Choroid plexus epithelial cell (primary cell): ENCODE measurements at regions not wholly inside any gene's neighbourhood (a gene's known extent, or its start where the extent isn't known, plus 50 kb on each side); places are given as distances from the start of the nearest gene placed in this dataset.

ENCODE experiments used
- DNase-seq: peaks from one replicate; pipeline ENCODE4 v3.0.0-alpha.2; 2010; ENCODE audit warnings: low read depth
- H3K4me3 ChIP-seq: 2 replicates; pipeline ENCODE4 v1.5.1; 2011; ENCODE audit warnings: low read depth, mild to moderate bottlenecking, control low read depth, low read length, moderate library complexity
- TF ChIP-seq, protein P1 (sequence below): conservative IDR thresholded peaks from 2 replicates; pipeline ENCODE4 v1.5.1; 2011; ENCODE audit warnings: low read depth, mild to moderate bottlenecking, control low read depth, inconsistent platforms, low read length, moderate library complexity

GRCh38 chr2:162968306-162968705, 129.7 kb upstream of the KCNH7 start:
- DNase-seq, result no peak
- TF ChIP-seq, protein P1, sequence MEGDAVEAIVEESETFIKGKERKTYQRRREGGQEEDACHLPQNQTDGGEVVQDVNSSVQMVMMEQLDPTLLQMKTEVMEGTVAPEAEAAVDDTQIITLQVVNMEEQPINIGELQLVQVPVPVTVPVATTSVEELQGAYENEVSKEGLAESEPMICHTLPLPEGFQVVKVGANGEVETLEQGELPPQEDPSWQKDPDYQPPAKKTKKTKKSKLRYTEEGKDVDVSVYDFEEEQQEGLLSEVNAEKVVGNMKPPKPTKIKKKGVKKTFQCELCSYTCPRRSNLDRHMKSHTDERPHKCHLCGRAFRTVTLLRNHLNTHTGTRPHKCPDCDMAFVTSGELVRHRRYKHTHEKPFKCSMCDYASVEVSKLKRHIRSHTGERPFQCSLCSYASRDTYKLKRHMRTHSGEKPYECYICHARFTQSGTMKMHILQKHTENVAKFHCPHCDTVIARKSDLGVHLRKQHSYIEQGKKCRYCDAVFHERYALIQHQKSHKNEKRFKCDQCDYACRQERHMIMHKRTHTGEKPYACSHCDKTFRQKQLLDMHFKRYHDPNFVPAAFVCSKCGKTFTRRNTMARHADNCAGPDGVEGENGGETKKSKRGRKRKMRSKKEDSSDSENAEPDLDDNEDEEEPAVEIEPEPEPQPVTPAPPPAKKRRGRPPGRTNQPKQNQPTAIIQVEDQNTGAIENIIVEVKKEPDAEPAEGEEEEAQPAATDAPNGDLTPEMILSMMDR, result no peak
- H3K4me3 ChIP-seq, result no peak overlapping the region

DNA sequence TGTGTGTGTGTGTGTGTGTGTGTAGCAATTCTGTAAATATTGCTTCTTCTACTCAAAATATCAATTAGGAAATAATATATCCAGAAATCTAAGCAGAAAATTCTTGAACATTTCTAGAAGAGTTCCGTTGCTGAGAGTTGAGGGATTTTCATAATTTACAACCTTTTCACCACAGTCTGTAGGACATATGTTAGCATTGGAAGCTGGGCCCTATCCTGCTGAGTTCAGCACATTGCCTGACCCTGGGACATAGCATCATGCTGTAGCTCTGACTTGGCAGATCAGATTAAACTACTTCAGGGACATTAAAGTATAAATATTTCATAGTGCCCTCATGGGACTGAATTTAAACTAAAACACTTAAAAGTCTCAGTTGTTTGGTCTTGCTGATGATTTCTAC, 129.2 kb upstream of the KCNH7 start:
- H3K4me3 ChIP-seq, result no peak overlapping the region
- DNase-seq, result no peak
- TF ChIP-seq, protein P1, result no peak

GRCh38 chr2:162967147-162967546, 128.6 kb upstream of the KCNH7 start:
- TF ChIP-seq, protein P1, result no peak
- DNase-seq, result no peak
- H3K4me3 ChIP-seq, result no peak overlapping the region

GRCh38 chr2:162965191-162965590, 126.6 kb upstream of the KCNH7 start:
- DNase-seq, result no peak
- no peak overlapping the region for H3K4me3 ChIP-seq
- TF ChIP-seq, protein P1, result no peak

- no peak overlapping the region for H3K4me3 ChIP-seq
- no peak for DNase-seq
- TF ChIP-seq, protein P1, result no peak
Observed at GRCh38 chr2:162964513-162964912, 125.9 kb upstream of the KCNH7 start.

DNA sequence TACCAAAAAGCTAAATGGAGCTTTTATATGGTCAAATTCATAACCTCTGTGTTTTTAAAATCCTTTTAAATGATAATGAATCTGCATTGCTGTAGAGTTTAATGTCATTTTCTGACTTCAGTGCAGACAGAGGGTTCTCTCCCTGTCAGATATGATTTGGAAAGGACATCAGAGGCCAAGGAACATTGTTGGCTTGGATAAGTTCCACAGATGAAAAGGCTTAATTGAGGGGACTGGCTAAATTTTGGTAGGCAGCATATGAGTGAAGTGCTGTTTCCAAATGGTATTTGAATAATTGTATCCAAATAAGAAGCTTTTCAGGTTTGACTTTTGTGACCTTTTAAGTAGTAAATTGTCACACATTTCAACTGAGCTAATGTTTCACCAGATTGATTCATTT, 124.6 kb upstream of the KCNH7 start:
- no peak for DNase-seq
- TF ChIP-seq, protein P1, result no peak
- H3K4me3 ChIP-seq, result no peak overlapping the region

DNA sequence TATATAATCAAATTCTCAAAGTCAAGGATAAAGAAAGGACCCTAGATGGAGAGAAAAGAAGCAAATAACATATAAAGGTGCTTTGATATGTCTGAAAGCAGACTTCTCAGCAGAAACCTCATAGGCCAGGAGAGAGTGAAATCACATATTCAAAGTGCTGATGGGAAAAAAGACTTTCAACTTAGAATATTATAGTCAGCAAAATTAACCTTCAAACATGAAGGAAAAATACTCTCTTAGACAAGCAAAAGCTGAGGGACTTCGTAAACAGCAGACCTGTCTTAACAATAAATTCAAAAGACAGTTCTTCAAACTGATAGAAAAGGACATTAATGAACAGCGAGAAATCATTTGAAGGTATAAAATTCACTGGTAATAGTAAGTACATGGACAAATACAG, 107.2 kb upstream of the KCNH7 start:
- TF ChIP-seq, protein P1, result no peak
- H3K4me3 ChIP-seq, result no peak overlapping the region
- no peak for DNase-seq
